C4-2B (cell line): ENCODE measurements at regions not wholly inside any gene's neighbourhood (a gene's known extent, or its start where the extent isn't known, plus 50 kb on each side); places are given as distances from the start of the nearest gene placed in this dataset.

Experiments used
- ZFX ChIP-seq: fragments of 450-650 bp; IDR thresholded peaks from 2 replicates; pipeline ENCODE4 v1.6.1; 2017
- TF ChIP-seq, protein P1 (sequence below): fragments of 450-650 bp; conservative IDR thresholded peaks from 2 replicates; pipeline ENCODE4 v1.5.1; 2017; ENCODE audit warnings: mild to moderate bottlenecking

DNA sequence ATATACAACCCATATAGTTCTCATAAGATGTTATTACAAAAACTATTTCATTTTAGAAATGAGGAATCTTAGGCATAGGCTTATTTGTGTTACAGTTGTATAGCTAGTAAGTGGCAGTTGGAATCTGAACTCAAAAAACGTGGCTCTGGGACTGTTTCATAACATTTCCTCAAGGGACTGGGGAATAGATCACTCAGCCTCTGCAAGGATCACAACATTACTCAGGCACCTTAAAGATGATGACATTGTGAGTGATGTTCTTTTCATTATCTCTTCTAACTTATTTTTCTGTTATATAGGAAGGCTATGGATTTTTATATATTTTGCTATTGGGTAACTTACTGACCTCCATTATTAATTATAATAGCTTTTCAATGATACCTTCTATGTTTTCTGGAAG lies 774.2 kb upstream of the LCORL start:
- TF ChIP-seq, protein P1, sequence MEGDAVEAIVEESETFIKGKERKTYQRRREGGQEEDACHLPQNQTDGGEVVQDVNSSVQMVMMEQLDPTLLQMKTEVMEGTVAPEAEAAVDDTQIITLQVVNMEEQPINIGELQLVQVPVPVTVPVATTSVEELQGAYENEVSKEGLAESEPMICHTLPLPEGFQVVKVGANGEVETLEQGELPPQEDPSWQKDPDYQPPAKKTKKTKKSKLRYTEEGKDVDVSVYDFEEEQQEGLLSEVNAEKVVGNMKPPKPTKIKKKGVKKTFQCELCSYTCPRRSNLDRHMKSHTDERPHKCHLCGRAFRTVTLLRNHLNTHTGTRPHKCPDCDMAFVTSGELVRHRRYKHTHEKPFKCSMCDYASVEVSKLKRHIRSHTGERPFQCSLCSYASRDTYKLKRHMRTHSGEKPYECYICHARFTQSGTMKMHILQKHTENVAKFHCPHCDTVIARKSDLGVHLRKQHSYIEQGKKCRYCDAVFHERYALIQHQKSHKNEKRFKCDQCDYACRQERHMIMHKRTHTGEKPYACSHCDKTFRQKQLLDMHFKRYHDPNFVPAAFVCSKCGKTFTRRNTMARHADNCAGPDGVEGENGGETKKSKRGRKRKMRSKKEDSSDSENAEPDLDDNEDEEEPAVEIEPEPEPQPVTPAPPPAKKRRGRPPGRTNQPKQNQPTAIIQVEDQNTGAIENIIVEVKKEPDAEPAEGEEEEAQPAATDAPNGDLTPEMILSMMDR, result no peak
- no peak for TF ChIP-seq ZFX
